BLaER1 treated with 17β-estradiol and CSF1 and Interleukin-3, amounts not matched to agents 10 nM and 100 nM (cell line): ENCODE measurements at regions not wholly inside any gene's neighbourhood (a gene's known extent, or its start where the extent isn't known, plus 50 kb on each side); places are given as distances from the start of the nearest gene placed in this dataset.

ENCODE experiments used
- H3K27ac ChIP-seq, 11 experiments: shearing (Covaris generic); formaldehyde crosslinking; 2 replicates each; pipeline ENCODE4 v1.8.1; 2022
- H3K27me3 ChIP-seq, 11 experiments: shearing (Covaris generic); formaldehyde crosslinking; 2 replicates each; pipeline ENCODE4 v1.8.1; 2022
- H3K36me3 ChIP-seq, 11 experiments: shearing (Covaris generic); formaldehyde crosslinking; 2 replicates each; pipeline ENCODE4 v1.8.1; 2022
- H3K4me1 ChIP-seq, 10 experiments: shearing (Covaris generic); formaldehyde crosslinking; 2 replicates each; pipeline ENCODE4 v1.8.1; 2022
- H3K4me2 ChIP-seq, 11 experiments: shearing (Covaris generic); formaldehyde crosslinking; 2 replicates each; pipeline ENCODE4 v1.8.1; 2022
- H3K4me3 ChIP-seq, 10 experiments: shearing (Covaris generic); formaldehyde crosslinking; 2 replicates each; pipeline ENCODE4 v1.8.1; 2022
- H3K9ac ChIP-seq, 11 experiments: shearing (Covaris generic); formaldehyde crosslinking; 2 replicates each; pipeline ENCODE4 v1.8.1; 2022
- H3K9me3 ChIP-seq, 11 experiments: shearing (Covaris generic); formaldehyde crosslinking; replicated peaks in 1 of 11; 2 replicates each; pipeline ENCODE4 v1.8.1; 2022
- H4K20me1 ChIP-seq, 11 experiments: shearing (Covaris generic); formaldehyde crosslinking; 2 replicates each; pipeline ENCODE4 v1.8.1; 2022
- Cebpa-rat ChIP-seq, 11 experiments: shearing (Covaris generic); IDR thresholded peaks; 2 replicates each; pipeline ENCODE4 v1.8.1; 2022

DNA sequence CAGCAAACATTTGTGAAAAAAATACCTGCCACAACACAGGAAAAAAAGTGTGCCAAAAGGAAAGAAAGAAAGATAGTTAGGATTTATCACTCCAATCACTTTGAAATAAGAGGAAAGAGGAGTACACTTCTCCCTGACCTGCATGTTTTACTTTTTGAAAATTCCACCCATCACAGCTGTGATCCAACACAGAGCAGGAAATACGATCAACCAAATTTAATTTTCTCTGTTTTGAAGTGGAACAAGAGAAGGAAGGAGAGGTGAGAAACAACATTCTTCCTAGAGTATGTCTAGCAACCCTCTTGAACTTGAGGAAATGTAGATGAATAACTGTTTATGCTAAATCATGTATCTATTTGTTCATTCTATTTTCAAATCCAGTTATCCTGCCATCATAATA is 284.7 kb upstream of the SYT1 start:
- H3K36me3 ChIP-seq: no peaks in the 10 kb centered on the region
- peaks cover 4 to 17% (median 6%) of the 10 kb centered on the region in 11 experiments for H3K9me3 ChIP-seq
- H3K9ac ChIP-seq: no peak overlapping the region
- no peak for TF ChIP-seq Cebpa-rat (IDR thresholded peaks at IDR 0.05)
- H3K27ac ChIP-seq: no peak overlapping the region
- H3K4me3 ChIP-seq: no peak overlapping the region
- H4K20me1 ChIP-seq: no peaks in the 10 kb centered on the region
- H3K4me2 ChIP-seq: no peak overlapping the region
- no peaks in the 10 kb centered on the region for H3K27me3 ChIP-seq
- H3K4me1 ChIP-seq: no peaks in the 10 kb centered on the region

DNA sequence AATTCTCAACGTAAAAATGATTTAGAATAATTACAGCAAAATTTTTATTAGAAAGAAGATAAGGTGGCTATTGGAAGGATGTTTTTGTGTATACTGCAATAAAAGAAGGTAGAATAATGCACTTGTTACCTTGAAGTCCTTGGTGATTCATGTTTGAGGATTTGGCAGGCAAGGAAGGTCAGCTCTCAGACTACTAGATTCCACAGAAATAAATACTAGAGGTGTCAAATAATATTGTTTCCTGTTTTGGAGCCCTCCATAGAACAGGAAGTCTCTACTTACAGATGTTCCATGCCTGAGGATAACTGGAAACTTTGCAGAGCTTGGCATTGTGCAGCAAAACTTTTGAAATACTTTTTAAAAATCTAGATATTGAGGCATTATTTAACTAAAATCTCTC is 284.3 kb upstream of the SYT1 start:
- no peaks in the 10 kb centered on the region for H3K27me3 ChIP-seq
- no peak for TF ChIP-seq Cebpa-rat (IDR thresholded peaks at IDR 0.05)
- peaks cover 7 to 17% (median 10%) of the 10 kb centered on the region in 11 experiments for H3K9me3 ChIP-seq
- no peak overlapping the region for H3K27ac ChIP-seq
- no peak overlapping the region for H3K9ac ChIP-seq
- H3K4me2 ChIP-seq: no peak overlapping the region
- no peak overlapping the region for H3K4me3 ChIP-seq
- no peaks in the 10 kb centered on the region for H4K20me1 ChIP-seq
- no peaks in the 10 kb centered on the region for H3K36me3 ChIP-seq
- H3K4me1 ChIP-seq: no peaks in the 10 kb centered on the region

DNA sequence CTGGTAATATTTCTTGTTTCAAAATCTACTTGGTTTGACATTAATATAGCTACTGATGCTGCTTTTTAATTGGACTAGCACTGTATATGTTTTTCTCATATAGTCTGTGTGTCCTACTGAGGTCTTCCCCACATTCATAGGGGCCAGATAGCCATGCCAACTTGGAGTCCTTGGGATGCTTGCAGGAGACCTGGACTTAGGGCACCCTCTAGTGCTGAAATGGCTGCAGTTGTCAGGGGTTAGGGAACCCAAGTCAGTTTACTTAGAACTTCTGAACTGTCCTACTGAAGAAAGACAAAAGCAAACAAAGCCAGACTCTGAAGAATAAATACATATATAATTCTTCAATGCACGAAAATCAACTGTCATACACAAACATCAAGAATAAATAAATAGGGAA is 279.9 kb upstream of the SYT1 start:
- no peaks in the 10 kb centered on the region for H3K4me1 ChIP-seq
- H3K27me3 ChIP-seq: no peaks in the 10 kb centered on the region
- peaks cover 26 to 33% (median 31%) of the 10 kb centered on the region in 11 experiments for H3K9me3 ChIP-seq
- no peak overlapping the region for H3K27ac ChIP-seq
- H3K9ac ChIP-seq: no peak overlapping the region
- H3K36me3 ChIP-seq: no peaks in the 10 kb centered on the region
- no peak overlapping the region for H3K4me3 ChIP-seq
- H4K20me1 ChIP-seq: no peaks in the 10 kb centered on the region
- no peak for TF ChIP-seq Cebpa-rat (IDR thresholded peaks at IDR 0.05)
- H3K4me2 ChIP-seq: no peak overlapping the region

DNA sequence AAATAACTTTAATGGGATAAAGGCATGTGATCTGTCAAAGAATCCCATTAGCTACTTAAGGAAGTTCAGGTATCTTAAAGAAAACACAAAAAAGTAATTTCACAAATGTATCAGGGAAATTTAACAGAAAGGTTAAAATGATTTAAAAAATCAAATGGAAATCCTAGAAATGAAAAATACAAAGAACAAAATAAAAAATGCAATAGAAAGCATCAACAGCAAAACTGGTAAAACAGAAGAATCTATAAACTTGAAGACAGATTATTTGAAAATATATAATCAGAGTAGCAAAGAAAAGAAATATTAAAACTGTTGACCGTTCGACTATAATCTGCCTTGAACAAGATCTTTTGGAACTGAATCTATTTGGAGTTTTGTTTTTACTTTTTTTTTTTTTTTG is 279.4 kb upstream of the SYT1 start:
- Histone ChIP-seq H3K4me3 (no peak overlapping the region), H3K9ac (no peak overlapping the region), H3K27ac (no peak overlapping the region), H3K9me3 (peaks cover 26 to 33% (median 31%) of the 10 kb centered on the region in 11 experiments), H4K20me1 (no peaks in the 10 kb centered on the region), H3K4me2 (no peak overlapping the region), H3K4me1 (no peaks in the 10 kb centered on the region), H3K36me3 (no peaks in the 10 kb centered on the region), H3K27me3 (no peaks in the 10 kb centered on the region)
- no peak for TF ChIP-seq Cebpa-rat (IDR thresholded peaks at IDR 0.05)

DNA sequence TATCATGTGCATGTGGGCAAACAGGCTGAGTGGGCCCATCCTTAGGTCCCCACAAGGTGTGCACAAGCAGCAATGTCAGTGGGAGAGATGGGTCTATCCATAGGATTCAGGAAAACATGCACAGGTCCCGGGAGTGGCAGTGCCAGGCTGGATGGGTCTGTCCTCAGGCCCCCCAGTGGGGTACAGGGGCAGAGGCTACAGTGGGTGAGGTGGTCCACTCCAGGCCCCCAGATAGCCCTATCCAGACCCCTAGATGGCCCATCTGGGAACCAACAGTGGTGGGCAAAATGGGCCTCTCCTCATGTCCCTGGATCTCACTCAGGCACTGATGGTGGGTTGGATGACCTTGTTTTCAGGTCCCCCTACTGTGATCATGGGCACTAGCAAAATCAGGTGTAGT is 277.8 kb upstream of the SYT1 start:
- Histone ChIP-seq H3K4me1 (no peaks in the 10 kb centered on the region), H4K20me1 (no peaks in the 10 kb centered on the region), H3K4me2 (no peak overlapping the region), H3K9ac (no peak overlapping the region), H3K4me3 (no peak overlapping the region), H3K9me3 (peaks cover 26 to 33% (median 31%) of the 10 kb centered on the region in 11 experiments), H3K27me3 (no peaks in the 10 kb centered on the region), H3K27ac (no peak overlapping the region), H3K36me3 (no peaks in the 10 kb centered on the region)
- TF ChIP-seq Cebpa-rat (IDR thresholded peaks at IDR 0.05): no peak

DNA sequence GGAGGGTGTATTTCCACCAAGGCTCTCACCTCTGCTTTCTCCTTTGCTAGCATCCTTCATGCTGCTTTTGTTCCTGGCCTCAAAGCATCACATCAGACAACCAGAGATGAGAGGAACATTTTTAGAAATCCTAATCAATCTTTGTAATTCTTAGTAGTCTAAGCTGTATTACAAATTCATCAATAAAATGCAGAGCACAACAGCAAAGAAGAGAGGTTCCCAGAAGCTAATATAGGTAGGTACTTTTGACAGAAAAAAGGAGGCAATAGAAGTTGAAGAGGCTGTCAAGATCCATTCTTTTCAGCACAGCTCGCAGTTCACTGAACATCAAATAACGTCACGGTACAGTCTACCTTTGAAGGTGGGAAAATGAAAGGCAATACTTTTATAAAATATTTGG is 265.2 kb upstream of the SYT1 start:
- H3K9me3 ChIP-seq: peaks cover 10 to 15% (median 14%) of the 10 kb centered on the region in 11 experiments
- H3K4me3 ChIP-seq: no peak overlapping the region
- H3K27ac ChIP-seq: no peak overlapping the region
- H3K4me1 ChIP-seq: peaks cover 0 to 4% (median 0%) of the 10 kb centered on the region in 10 experiments; a peak in 1 of 20 replicates
- no peaks in the 10 kb centered on the region for H3K36me3 ChIP-seq
- H3K27me3 ChIP-seq: no peaks in the 10 kb centered on the region
- H3K4me2 ChIP-seq: no peak overlapping the region
- H3K9ac ChIP-seq: no peak overlapping the region
- TF ChIP-seq Cebpa-rat (IDR thresholded peaks at IDR 0.05): no peak
- no peaks in the 10 kb centered on the region for H4K20me1 ChIP-seq

DNA sequence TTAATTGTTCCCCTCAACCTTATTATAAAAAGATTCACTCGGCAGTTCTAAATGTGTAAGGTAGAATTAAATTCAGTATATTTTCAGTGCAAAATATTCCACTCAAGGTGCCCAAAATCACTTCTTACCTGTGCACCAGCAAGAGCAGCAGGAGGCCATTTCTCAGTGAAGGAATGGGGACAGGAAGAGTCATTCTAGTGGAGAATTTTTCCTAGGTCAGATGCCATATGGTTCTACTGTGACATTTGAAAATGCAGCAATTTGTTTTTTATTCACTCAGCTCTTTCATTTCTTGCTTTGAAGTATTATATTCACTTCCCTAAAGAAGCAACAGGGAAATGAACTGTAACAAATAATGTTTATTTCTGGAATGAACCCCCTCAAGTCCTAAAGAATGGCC is 264.0 kb upstream of the SYT1 start:
- H3K27ac ChIP-seq: no peak overlapping the region
- no peak for TF ChIP-seq Cebpa-rat (IDR thresholded peaks at IDR 0.05)
- no peaks in the 10 kb centered on the region for H3K36me3 ChIP-seq
- peaks cover 12 to 20% (median 17%) of the 10 kb centered on the region in 11 experiments for H3K9me3 ChIP-seq
- H3K4me3 ChIP-seq: no peak overlapping the region
- no peaks in the 10 kb centered on the region for H4K20me1 ChIP-seq
- H3K4me1 ChIP-seq: peaks cover 0 to 4% (median 0%) of the 10 kb centered on the region in 10 experiments; a peak in 1 of 20 replicates
- no peak overlapping the region for H3K9ac ChIP-seq
- no peaks in the 10 kb centered on the region for H3K27me3 ChIP-seq
- no peak overlapping the region for H3K4me2 ChIP-seq

DNA sequence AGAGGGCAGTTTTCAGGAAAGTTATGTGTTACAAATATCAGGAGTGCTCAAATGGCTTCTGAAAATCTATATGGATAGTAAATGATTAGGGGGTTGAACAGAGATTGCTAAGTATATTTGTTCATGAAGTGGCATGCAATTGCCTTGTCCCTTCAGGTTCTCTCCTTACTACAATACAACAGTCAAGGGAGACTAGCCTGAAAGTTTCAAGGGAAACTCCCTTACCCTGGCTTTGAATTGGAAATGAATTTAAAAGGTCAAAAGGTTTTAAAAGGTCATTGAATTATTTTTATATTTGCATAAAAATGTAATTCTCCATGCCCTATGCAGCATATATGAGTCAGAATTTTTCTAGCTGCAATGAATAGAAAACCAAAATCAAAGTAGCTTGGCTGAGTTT is 253.1 kb upstream of the SYT1 start:
- Histone ChIP-seq H3K27me3 (no peaks in the 10 kb centered on the region), H3K4me3 (no peak overlapping the region), H3K27ac (no peak overlapping the region), H3K4me2 (no peak overlapping the region), H3K4me1 (no peaks in the 10 kb centered on the region), H4K20me1 (no peaks in the 10 kb centered on the region), H3K9me3 (peaks cover 10 to 17% (median 14%) of the 10 kb centered on the region in 11 experiments; a peak in 16 of 22 replicates), H3K9ac (no peak overlapping the region), H3K36me3 (no peaks in the 10 kb centered on the region)
- TF ChIP-seq Cebpa-rat (IDR thresholded peaks at IDR 0.05): no peak

DNA sequence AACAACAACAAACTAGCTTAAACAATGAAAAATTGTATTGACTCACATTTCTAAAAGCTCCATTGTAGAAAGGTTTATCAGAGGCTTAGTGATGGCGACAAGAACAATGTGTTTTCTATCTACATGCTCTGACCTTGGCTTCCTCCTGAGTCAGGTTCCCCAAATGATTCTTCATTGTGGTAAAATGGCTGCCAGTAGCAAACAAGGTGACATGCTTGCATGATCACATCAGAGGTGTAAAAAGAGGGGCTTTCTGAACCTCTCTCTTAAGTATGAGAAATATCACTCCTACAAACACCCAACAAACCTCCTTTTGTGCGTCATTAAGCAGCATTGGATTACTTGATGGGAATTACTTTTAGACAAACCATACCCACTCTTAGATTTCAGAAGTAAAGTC is 252.4 kb upstream of the SYT1 start:
- H3K9me3 ChIP-seq: peaks cover 10 to 17% (median 14%) of the 10 kb centered on the region in 11 experiments; a peak in 16 of 22 replicates
- no peak overlapping the region for H3K4me2 ChIP-seq
- TF ChIP-seq Cebpa-rat (IDR thresholded peaks at IDR 0.05): no peak
- no peaks in the 10 kb centered on the region for H3K4me1 ChIP-seq
- H3K27me3 ChIP-seq: no peaks in the 10 kb centered on the region
- no peaks in the 10 kb centered on the region for H3K36me3 ChIP-seq
- H4K20me1 ChIP-seq: no peaks in the 10 kb centered on the region
- H3K9ac ChIP-seq: no peak overlapping the region
- H3K4me3 ChIP-seq: no peak overlapping the region
- H3K27ac ChIP-seq: no peak overlapping the region

DNA sequence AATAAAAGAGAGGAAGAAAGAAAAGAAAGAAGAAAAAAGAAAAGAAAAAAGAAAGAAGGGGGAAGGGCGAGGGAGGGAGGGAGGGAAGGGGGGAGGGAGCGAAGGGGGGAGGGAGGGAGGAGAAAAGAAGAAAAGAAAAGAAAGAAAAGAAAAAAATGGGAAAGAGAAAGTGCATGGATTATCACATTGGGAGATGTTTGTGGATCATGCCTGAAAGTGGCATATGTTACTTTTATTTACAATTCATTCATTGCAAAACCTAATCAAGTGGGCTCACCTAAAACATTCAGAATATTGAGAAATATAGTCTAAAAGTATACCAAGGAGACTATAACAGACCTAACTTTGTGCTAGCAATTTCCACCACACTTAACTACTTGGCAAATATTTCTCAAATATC is 246.9 kb upstream of the SYT1 start:
- H3K9ac ChIP-seq: no peak overlapping the region
- TF ChIP-seq Cebpa-rat (IDR thresholded peaks at IDR 0.05): no peak
- H4K20me1 ChIP-seq: no peaks in the 10 kb centered on the region
- H3K27me3 ChIP-seq: no peaks in the 10 kb centered on the region
- H3K27ac ChIP-seq: no peak overlapping the region
- H3K36me3 ChIP-seq: no peaks in the 10 kb centered on the region
- no peak overlapping the region for H3K4me2 ChIP-seq
- no peaks in the 10 kb centered on the region for H3K9me3 ChIP-seq
- H3K4me3 ChIP-seq: no peak overlapping the region
- H3K4me1 ChIP-seq: no peaks in the 10 kb centered on the region
